ENCODE measurements at regions not wholly inside any gene's neighbourhood (a gene's known extent, or its start where the extent isn't known, plus 50 kb on each side); places are given as distances from the start of the nearest gene placed in this dataset.

GRCh38 chr5:163623524-163623923 is 118.1 kb downstream of the MAT2B start:
- DNase-seq: no peak

DNA sequence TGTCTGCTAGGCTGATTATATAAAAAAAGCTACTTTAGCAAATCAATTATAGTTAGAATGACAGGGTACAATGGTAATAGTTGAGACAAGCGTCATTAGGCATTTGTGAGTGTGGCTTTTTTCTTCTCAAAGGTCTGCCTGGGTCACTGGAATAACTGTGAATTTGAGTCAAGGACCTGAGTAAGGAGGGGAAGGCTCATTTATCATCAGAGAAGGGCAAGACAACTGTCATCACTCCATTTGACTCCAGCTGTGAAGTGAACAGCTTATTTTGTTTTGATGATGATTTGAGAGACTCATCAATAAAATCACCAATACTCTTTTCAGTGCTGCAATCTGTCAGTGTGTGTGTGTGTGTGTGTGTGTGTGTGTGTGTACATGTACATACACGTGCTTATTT is 118.6 kb downstream of the MAT2B start:
- DNase-seq: no peak

- no peak for DNase-seq
Observed at GRCh38 chr5:163624431-163624830, 119.0 kb downstream of the MAT2B start.

- no peak for DNase-seq
Observed at GRCh38 chr5:163626904-163627434, 121.5 kb downstream of the MAT2B start.

DNA sequence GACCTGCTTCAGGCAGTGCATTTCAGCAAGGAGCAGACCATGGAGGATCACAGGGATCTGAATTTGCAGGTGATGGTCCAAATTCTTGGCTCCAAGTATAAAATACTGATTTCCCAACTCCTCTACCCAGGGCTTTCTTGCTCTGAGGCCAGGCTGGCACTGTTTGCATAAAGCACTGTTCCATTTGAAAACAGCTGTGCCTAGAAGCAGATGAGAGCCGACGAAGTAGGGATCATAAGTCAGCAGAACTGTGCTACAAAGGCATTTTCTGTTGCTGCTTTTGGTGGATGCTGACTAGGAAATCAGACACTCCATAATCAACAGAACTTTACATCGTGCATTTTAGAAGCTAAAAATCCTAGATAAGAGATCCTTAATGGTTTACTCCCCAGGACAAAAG is 126.4 kb downstream of the MAT2B start:
- no peak for DNase-seq

GRCh38 chr5:163633926-163634460 is 128.6 kb downstream of the MAT2B start:
- no peak for DNase-seq

GRCh38 chr5:163635631-163636030 is 130.2 kb downstream of the MAT2B start:
- no peak for DNase-seq

DNA sequence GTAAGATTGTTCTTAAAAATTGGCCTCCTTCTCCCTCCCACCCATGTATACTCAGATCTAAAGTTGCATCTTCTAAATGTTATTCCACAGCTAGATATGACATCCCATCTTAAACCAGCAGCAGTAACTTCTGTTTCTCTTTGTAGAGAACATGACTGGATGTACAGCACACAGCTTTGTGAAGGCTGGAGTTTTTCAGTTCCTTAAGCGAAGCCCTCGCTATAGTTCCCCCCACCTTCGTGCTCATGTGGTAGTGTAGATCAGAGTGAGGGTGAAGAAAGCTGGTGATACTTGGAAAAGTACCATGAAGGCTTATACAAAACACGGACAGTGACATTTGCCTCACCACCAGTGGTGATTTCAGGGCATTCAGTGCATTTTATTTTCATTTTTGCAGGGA is 137.5 kb downstream of the MAT2B start:
- DNase-seq: no peak

DNA sequence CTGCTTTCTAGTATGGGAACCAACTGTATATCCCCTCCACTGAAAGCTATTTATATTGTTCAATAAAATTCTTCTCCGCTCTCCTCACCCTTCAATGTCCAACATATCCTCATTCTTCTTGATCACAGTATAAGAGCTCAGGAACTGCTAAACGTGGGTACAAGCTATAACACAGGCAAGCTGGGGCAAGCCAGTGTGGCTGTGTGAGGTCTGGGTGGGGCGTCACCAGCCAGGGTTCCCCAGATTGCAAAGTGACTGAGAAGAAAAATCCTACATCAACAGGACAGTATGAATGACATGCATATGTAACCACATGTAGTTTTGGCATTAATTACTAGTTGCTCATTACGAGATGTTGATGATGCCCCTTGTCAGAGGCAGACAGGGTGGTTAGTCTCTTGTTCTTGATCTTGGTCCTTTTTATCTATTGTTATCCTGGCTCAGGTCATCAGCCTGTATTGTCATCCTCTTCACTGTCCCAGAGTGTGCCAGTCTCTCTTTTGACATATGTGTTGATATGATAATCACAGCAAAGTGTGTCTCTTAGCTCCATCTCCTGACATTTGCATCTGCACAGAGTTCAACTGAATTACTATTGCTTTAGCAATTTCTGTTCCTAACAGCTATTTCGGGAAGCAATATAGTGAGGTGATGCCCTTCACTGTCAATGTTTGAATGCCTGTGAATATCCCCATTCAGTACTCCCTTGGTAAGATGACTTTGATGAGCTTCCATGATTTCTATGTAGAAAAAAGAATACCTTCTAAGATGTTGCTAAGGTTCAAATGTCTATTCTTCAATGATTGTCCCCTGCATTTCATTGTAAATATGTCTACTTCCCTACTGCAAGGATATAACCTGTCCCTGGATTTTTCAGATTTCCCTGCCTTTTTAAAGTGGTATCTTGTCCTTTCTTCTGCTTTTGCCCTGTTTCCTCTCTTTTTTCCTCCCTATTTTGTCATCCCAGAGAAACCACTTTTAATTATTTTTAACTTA is 140.3 kb downstream of the MAT2B start:
- no peak for DNase-seq

DNA sequence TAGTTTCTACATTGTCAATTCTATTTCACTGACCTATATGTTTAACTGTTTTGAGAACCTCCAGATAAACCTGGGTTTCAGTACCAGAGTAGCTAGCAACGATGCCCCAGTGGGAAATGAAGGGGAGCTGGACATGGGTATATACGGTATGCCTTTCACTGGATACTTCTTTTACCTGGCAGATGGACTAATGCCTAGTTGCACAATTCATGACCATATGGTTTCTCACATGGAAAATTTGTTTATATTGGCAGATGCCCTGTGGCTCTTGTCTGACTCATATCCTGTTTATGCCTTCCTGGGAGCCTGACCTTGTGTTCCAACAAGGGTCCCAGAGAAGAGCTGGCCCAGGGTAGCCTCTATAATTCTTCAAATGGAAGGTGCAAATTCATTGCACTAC is 144.1 kb downstream of the MAT2B start:
- no peak for DNase-seq

DNA sequence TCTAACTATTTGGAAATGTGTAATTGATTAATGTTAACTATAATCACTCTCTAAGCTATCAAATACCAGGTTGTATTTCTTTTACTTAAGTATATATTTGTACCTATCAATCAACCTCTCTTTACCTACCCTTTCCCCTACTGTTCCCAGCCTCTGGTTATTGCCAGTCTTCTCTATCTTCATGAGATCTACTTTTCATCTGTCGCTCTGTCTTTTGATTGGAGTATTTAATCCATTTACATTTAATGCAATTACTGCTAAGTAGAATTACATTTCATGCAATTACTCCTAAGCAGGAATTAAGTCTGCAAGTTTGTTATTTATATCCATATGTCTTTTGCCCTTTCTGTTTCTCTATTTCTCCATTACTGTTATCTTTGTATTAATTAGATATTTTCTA is 148.1 kb downstream of the MAT2B start:
- no peak for DNase-seq

DNA sequence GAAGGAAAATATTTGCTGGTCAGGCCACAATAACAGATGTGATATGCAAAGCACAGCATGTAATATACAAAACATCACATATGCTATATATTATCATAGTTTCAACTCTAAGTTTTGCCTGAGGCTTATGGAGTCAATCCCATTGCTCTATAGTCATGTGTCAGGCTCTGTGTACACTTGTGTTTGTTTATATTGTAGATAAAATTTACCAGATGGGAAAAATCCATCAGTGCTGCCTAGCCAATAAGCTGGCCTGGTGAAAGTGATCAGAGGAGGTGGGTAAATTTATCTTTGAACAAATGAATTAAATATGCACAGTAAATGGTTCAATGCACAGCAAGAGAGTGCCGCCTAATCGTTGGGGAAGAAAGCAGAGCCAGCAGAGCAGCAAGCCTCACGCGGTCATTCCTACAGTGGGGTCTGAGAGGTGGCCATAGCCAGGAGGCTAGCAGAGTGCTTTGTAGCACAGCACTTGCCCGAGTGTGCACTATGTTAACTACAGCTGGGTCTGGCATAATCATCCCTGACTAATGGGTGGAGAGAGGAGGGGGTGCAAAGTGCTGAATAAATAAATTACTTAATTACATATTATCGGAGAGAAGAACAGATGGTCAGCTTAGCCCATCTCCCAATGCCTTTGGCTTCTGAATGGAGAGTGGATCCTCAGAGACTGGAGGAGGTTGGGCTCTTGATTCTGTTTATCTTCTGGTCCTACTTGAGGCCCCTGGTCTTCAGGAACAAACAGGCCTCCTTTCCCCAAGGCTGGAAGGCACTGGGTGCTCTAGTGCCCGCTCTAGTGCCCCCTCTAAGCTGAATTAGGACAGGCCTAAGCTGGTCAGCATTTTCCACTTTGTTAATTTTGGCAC is 153.5 kb downstream of the MAT2B start:
- DNase-seq: no peak

DNA sequence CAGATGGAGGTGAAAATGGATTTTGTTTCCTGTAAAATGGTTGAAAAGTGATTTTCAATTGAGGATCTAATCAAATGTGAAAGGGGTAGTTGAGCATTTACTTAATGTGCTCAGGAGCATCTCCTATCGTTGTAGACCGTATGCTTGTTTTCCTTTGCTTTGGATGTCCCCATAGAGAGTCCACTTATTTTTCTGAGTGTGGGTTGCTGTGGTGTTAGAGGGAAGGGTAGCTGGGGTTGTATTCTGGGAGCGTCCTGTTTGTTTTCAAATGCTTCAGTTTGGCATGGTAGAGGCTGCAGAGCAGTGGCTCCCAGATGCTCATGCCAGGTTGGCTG is 154.1 kb downstream of the MAT2B start:
- no peak for DNase-seq

DNA sequence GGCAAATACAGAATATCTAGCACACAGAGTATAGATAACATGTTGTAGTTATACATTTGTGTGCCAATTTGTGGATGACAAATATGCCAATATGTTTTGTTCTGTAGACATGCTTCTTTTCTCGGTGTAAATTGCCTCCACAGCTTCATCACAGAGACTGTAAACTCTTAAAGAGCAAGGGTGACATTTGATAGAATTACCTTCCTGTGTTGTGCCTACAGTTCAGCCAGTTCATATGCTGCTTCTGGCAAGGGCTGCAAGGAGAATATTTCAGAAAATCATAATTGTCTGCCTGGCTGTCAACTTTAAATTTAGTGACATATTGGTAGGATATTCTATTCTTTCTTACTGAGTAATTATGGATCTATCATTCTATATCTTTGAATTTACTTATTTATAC is 155.1 kb downstream of the MAT2B start:
- no peak for DNase-seq

DNA sequence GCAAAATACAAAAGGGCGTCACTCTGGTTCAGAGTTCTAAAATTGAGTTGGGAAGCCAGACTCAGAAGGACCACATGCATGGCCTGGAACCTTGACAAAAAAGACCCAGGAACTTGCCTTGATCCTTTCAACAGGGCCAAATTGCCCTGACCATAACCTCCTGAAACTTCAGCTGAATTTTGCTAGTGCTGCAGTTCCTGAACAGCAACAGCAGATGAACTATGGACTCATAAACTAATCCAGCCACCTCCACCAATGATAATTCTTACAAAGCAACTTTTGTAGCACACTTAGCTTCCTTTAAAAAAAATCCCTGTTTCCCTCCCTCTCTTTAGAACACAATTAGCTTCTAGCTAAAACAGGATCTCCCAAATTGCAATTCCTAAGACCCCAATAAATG is 155.9 kb downstream of the MAT2B start:
- DNase-seq: no peak

GRCh38 chr5:163670036-163670435 is 164.6 kb downstream of the MAT2B start:
- no peak for DNase-seq

DNA sequence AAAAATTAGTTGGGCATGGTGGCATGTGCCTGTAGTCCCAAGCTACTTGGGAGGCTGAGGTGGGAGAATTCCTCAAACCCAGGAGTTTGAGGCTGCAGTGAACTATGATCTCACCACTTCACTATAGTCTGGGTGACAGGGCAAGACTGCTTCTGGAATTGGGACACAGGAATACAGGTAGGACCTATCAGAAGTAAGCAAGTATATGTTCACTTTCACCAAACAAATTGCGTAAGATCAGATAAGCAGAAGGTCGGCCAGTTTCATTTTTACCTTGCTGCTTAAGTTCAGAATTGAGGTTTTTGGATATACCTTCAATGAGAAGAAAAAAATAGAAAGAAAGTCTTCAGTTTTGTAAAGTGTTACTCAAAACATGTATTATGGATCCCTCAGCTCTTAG is 171.7 kb downstream of the MAT2B start:
- no peak for DNase-seq

DNA sequence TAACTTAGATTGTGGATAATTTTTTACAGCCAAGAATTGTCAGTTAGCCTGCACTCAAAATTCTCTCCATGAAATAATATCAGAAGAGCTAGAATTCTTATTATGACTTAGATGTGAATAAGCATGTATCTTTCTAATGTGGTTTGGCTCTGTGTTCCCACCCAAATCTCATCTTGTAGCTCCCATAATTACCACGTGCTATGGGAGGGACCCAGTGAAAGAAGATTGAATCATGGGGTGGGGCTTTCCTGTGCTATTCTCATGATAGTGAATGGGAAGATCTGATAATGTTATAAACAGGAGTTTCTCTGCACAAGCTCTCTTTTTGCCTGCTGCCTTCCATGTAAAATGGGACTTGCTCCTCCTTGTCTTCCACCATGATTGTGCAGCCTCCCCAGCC is 176.8 kb downstream of the MAT2B start:
- no peak for DNase-seq

DNA sequence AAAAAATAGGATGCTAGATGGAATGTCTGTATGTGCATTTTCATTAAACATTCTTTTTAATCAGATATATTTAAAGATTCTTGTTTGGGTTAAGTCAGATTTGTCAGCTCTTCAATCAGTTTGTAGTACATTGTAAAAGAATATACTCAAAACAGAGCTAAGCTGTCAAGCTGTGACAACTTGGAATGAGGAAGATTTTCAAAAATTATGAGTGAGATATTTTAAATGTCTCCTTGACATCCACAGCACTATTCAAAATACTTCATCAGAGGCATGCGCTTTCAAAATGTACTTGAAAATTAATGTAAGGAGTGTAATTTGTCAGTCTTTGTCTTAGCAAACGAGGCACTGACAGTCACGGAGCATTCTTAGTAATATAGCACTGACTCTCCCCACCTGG is 182.0 kb downstream of the MAT2B start:
- DNase-seq: no peak

DNA sequence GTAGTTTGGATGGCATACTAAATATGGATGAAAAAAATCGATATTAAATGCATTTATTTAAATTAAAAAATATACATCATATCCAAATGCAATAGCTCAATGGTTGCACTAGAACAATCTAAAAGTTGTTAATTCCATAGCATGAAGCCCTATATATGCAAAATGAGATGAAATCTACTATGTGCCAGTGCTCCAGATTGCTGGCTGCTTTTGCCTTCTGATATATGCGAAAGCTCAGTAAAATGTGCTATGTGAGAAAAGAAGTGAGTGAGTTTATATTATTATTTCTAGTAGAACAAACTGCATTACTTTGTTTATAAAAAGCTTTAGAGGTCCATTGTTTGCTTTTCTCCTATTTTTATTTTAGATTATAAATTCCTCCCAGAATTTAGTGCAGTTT is 186.7 kb downstream of the MAT2B start:
- DNase-seq: no peak

DNA sequence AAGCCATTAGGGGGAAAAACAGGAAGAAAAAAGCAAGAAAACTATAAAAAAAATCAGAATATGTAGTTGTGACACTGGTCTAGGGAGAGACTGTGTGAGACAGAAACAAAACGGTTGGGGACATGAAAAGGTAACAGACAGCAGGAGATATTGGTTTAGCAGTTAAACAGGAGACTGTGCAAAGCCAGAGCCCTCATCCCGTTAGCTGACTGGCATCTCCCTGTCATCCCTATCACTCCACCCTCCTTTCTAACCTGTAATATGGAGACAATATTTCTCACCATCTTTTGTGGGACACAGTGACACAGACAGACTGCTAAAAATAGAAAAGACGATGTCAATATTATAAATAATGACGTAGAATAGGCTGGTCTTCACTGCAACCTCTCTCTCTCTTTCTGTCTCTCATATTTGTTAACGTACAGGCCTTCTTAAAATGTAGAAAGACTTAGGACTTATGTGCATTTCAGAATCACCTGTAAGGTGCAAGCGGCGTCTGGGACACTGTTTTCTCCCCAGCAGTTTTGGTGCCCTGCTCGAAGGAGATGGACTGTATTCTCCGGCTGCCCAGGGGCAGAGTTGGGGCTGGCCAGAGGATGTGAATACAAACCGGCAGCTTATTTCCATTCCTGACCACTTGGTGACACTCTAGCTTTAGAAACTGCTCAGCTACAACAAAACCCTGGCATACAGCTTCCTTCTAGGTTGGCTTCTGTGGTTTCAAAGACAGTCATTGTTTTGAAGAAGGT is 190.6 kb downstream of the MAT2B start:
- DNase-seq: no peak

DNA sequence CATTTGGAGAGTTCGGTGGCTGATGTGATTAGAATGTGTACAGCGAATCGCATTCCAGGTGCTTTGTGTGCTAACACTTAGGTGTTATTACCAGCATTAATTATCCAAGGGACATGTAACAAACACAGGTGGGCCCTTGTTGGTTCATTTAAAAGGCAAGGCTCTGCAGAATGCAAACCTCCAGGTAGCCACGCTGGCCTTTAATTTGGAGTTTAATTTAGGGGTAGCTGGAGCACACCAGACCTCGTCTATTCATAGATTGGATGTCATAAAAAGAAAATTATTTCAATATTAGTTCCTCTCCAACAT is 191.1 kb downstream of the MAT2B start:
- DNase-seq: no peak

Data from activated CD4-positive, alpha-beta T cell treated with anti-CD3 and anti-CD28 coated beads for 1 hour (primary cell).